ENCODE measurements at regions not wholly inside any gene's neighbourhood (a gene's known extent, or its start where the extent isn't known, plus 50 kb on each side); places are given as distances from the start of the nearest gene placed in this dataset.
A peak's percentile ranks its signal among the peaks of the same experiment; 100 is the strongest.

GRCh38 chr19:31083105-31083504 is 266.1 kb downstream of the TSHZ3 start:
- no peak for DNase-seq
- Histone ChIP-seq H3K36me3 (no peaks in the 10 kb centered on the region), H3K4me3 (no peak overlapping the region), H3K27me3 (no peaks in the 10 kb centered on the region), H3K9me3 (no peaks in the 10 kb centered on the region)

GRCh38 chr19:31075146-31075655 is 274.0 kb downstream of the TSHZ3 start:
- Histone ChIP-seq H3K4me3 (no peak overlapping the region), H3K27me3 (no peaks in the 10 kb centered on the region), H3K36me3 (no peaks in the 10 kb centered on the region), H3K9me3 (no peaks in the 10 kb centered on the region)
- DNase-seq = no peak

DNA sequence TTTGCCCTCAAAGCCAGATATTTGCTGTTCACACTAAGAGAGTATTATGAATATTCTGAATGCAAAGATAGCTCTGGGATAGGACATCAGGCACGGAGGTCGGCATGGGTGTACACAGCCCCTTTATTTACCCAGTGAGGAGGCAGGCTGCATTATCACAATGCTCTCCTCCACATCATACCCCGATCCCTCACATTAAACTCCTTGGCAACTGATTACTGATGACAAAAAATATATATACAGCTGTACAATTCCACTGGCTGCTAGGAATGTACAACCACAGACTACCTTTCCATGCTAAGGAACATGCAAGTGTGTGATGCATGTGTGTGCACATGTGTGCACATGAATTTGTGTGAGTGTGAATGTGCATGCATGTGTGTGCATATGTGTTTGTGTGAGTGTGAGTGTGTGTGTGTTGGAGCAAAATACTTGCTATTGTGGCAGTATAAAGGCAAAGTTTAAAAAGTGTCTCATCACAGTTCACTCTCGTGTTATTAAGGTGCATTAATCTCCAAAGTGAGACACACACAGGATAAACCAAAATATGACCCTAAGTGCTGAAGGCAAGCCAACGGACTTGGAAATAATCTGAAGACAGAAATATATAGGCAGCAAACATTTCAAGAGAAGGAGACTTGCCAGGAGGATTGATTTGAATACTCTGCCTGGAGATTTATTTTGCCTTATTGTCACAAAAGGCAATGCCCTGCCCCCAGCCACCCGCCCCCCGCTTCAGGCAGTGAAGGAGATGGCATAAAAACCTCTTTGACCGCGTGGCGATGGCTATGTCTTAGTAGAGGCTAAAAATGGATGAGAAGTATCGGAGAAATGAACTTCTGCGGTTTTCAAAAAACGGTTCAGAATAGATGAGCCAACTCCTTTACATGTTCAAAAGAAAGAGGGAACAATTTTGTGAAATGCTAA is 274.8 kb downstream of the TSHZ3 start:
- DNase-seq = no peak
- Histone ChIP-seq H3K4me3 (no peak overlapping the region), H3K9me3 (no peaks in the 10 kb centered on the region), H3K27me3 (no peaks in the 10 kb centered on the region), H3K36me3 (no peaks in the 10 kb centered on the region)

- H3K4me3 ChIP-seq = no peak overlapping the region
- no peaks in the 10 kb centered on the region for H3K36me3 ChIP-seq
- H3K9me3 ChIP-seq = no peaks in the 10 kb centered on the region
- no peaks in the 10 kb centered on the region for H3K27me3 ChIP-seq
- DNase-seq = no peak
These were observed 275.6 kb downstream of the TSHZ3 start for GRCh38 chr19:31073485-31074198.

GRCh38 chr19:31072451-31072850 is 276.8 kb downstream of the TSHZ3 start:
- Histone ChIP-seq H3K27me3 (no peaks in the 10 kb centered on the region), H3K36me3 (no peaks in the 10 kb centered on the region), H3K9me3 (no peaks in the 10 kb centered on the region), H3K4me3 (no peak overlapping the region)
- no peak for DNase-seq

- no peak overlapping the region for H3K4me3 ChIP-seq
- no peak for DNase-seq
- H3K9me3 ChIP-seq = no peaks in the 10 kb centered on the region
- no peaks in the 10 kb centered on the region for H3K36me3 ChIP-seq
- H3K27me3 ChIP-seq = no peaks in the 10 kb centered on the region
These were observed 277.9 kb downstream of the TSHZ3 start for GRCh38 chr19:31071136-31071855.

DNA sequence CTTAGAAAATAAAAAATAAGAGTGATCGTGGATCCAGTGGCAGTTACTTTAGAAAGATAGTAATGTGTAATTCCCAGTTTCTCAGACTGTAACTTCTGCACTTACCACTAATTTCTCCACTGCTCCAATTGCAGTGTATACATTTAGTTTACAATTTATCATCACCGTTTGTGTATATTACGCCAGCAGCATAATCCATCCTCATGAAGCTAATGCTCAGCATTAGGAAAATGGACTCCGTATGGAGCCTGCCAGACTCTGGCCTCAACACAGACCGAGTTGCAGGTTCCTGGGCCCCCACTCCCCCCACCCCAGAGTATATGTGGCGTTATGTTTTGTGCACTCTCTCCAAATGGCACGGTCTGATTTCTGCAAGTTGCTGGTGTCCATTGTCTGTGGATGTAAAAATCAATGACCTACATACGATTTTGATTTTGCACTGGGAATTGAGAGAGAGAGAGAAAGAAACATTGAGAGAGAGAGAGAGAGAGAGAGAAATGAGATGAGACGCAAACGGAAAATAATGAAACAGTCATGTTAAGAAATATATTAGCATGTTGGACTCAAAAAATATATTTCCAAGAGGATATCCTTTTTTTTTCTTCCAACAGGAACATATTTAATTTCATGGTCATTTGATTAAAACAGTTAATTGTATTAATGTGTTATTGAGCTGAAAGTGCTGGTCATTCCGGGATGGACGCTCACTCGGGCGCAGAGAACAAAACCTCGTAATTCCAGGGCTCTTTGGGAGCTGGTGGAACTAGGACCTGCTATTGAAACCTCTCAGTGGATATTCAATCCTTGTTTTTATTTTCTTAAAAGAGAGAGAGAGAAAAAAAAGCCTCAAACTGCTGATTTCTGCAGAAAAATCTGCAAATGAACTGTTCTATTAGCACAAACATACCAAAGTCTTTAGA is 278.8 kb downstream of the TSHZ3 start:
- Histone ChIP-seq H3K27me3 (no peaks in the 10 kb centered on the region), H3K4me3 (no peak overlapping the region), H3K9me3 (no peaks in the 10 kb centered on the region), H3K36me3 (no peaks in the 10 kb centered on the region)
- DNase-seq = no peak

- no peaks in the 10 kb centered on the region for H3K36me3 ChIP-seq
- no peak overlapping the region for H3K4me3 ChIP-seq
- DNase-seq = no peak
- no peaks in the 10 kb centered on the region for H3K9me3 ChIP-seq
- no peaks in the 10 kb centered on the region for H3K27me3 ChIP-seq
These were observed 281.0 kb downstream of the TSHZ3 start for GRCh38 chr19:31068268-31068667.

- Histone ChIP-seq H3K27me3 (no peaks in the 10 kb centered on the region), H3K9me3 (no peaks in the 10 kb centered on the region), H3K36me3 (no peaks in the 10 kb centered on the region), H3K4me3 (no peak overlapping the region)
- DNase-seq = peak; percentile 80
These were observed 282.9 kb downstream of the TSHZ3 start for GRCh38 chr19:31066385-31066784.

DNA sequence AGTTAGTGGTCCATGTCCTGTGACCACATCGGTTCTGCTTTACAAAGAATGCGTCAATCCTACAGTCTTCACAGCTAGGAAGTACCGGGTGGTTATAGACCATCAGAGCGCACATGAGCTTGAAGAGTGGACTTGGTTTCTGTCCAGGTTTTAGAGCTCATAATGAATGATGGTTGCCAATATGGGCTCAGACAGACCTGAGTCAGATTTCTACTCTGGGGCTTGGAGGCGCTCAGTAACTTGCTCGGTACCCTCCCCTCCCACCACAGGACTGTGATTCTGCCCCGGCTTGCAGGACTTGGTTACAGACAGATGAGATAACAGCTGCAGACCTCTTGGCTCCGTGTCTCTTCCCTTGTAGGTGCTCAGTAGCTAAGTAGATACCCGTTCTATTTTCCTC is 284.7 kb downstream of the TSHZ3 start:
- DNase-seq = peak; percentile 56
- H3K27me3 ChIP-seq = no peaks in the 10 kb centered on the region
- no peaks in the 10 kb centered on the region for H3K36me3 ChIP-seq
- peaks cover 2% of the 10 kb centered on the region; the same call in 1 of the 2 replicates for H3K9me3 ChIP-seq
- no peak overlapping the region for H3K4me3 ChIP-seq

- H3K4me3 ChIP-seq = no peak overlapping the region
- peaks cover 2% of the 10 kb centered on the region; the same call in 1 of the 2 replicates for H3K9me3 ChIP-seq
- DNase-seq = no peak
- H3K27me3 ChIP-seq = no peaks in the 10 kb centered on the region
- H3K36me3 ChIP-seq = no peaks in the 10 kb centered on the region
These were observed 290.4 kb downstream of the TSHZ3 start for GRCh38 chr19:31058676-31059340.

DNA sequence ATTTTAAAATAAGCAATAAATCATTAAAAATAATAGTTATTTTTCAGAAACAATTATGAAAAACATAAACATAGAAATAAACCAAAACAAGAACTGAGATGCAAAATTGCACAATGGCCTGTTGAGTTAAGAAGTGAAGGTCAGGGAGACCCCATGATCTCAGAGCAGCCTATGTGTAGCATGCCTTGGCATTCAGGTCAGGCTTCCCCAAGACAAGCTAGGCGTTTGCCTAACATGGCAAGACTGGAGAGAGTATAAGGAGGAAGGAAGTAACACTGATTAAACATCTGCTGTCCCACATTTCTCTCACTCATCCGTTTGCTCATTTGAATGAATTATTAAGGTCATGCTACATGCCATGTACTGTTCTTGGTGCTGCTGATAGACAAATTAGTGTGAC is 291.8 kb downstream of the TSHZ3 start:
- H3K36me3 ChIP-seq = no peaks in the 10 kb centered on the region
- no peaks in the 10 kb centered on the region for H3K27me3 ChIP-seq
- no peak for DNase-seq
- H3K4me3 ChIP-seq = no peak overlapping the region
- peaks cover 2% of the 10 kb centered on the region; the same call in 1 of the 2 replicates for H3K9me3 ChIP-seq

DNA sequence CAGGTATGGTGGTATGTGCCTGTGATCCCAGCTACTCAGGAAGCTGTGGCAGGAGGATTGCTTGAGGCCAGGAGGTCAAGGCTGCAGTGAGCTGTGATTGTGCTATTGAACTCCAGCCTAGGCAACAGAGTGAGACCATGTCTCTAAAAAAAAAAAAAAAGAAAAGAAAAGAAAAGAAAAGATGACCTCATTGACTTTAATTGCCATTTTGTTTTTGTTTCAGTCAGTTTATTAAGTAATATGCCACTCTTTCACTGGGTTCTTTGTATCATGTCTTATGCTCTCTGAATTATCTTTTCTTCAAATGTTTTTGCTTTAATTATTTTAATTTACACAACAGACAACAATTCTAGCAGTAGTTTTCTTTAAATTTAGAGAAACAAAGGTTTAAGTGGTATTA is 293.8 kb downstream of the TSHZ3 start:
- DNase-seq = no peak

DNA sequence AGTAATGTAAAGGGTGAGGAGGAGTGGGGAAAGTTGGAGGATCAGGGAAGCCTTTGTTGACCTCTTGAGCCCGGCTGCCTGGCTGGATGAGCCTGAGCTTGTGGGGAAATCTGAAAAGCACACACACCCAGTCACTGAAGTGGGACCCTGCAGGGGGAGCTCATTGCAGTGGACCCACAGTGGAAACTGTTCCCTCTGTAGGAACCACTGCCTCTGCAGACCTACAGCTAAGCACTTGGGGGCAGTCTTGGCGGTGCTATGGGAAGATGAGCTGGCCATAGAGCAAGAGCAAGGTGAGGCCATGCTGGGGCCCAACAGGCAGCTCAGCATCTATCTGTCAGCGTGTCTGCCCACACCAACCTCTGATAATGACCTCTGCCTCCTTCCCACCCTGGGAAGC is 294.8 kb downstream of the TSHZ3 start:
- Histone ChIP-seq H3K27me3 (peaks cover under 1% of the 10 kb centered on the region; the same call in 1 of the 2 replicates), H3K9me3 (no peaks in the 10 kb centered on the region), H3K36me3 (no peaks in the 10 kb centered on the region), H3K4me3 (no peak overlapping the region)
- peak; percentile 50 for DNase-seq

More for the DNA sequence above, 293.8 kb downstream of the TSHZ3 start:
- Histone ChIP-seq H3K9me3 (no peaks in the 10 kb centered on the region), H3K4me3 (no peak overlapping the region), H3K27me3 (no peaks in the 10 kb centered on the region), H3K36me3 (no peaks in the 10 kb centered on the region)

- H3K27me3 ChIP-seq = peaks cover 5% of the 10 kb centered on the region; the same call in 1 of the 2 replicates
- no peak for DNase-seq
These were observed 299.8 kb downstream of the TSHZ3 start for GRCh38 chr19:31049431-31049830.

More at GRCh38 chr19:31049431-31049830, 299.8 kb downstream of the TSHZ3 start:
- Histone ChIP-seq H3K9me3 (peaks cover 4% of the 10 kb centered on the region; the same call in 1 of the 2 replicates), H3K4me3 (no peak overlapping the region), H3K36me3 (no peaks in the 10 kb centered on the region)
